BJ (cell line): ENCODE measurements at regions not wholly inside any gene's neighbourhood (a gene's known extent, or its start where the extent isn't known, plus 50 kb on each side); places are given as distances from the start of the nearest gene placed in this dataset.

ENCODE experiments used
- CTCF ChIA-PET: fragments of 350-600 bp; formaldehyde crosslinking; extraction: SDS; loops from one replicate; lab custom pipeline; 2021; ENCODE audit warnings: antibody characterized with exemption, inconsistent platforms; lab: Yijun Ruan, JAX
- POLR2A ChIA-PET: fragments of 300-600 bp; sonication (Branson Sonifier 250); formaldehyde crosslinking; extraction: SDS; loops from one replicate; lab custom pipeline; 2021; ENCODE audit warnings: antibody characterized with exemption; lab: Charles Lee
- DNase-seq: peaks from one replicate; pipeline ENCODE4 v3.0.0-alpha.2; 2011; ENCODE audit warnings: low read depth
- H3K27me3 ChIP-seq: 2 replicates; pipeline ENCODE4 v1.6.0; 2011; ENCODE audit warnings: low read length; ENCODE audit not compliant: control insufficient read depth, insufficient read depth
- H3K36me3 ChIP-seq: 2 replicates; pipeline ENCODE4 v1.5.1; 2011; ENCODE audit warnings: low read length; ENCODE audit not compliant: control insufficient read depth, insufficient read depth
- H3K4me3 ChIP-seq: 2 replicates; pipeline ENCODE4 v1.5.1; 2011; ENCODE audit warnings: low read depth, mild to moderate bottlenecking, control low read depth, low read length
- TF ChIP-seq, protein P1 (sequence below): IDR thresholded peaks from 2 replicates; pipeline ENCODE4 v1.5.1; 2011; ENCODE audit warnings: low read depth, mild to moderate bottlenecking, control low read depth, inconsistent platforms, low read length, moderate library complexity; ENCODE audit not compliant: insufficient read depth

- no peak for DNase-seq
- H3K36me3 ChIP-seq = no peaks in the 10 kb centered on the region
- TF ChIP-seq, protein P1, sequence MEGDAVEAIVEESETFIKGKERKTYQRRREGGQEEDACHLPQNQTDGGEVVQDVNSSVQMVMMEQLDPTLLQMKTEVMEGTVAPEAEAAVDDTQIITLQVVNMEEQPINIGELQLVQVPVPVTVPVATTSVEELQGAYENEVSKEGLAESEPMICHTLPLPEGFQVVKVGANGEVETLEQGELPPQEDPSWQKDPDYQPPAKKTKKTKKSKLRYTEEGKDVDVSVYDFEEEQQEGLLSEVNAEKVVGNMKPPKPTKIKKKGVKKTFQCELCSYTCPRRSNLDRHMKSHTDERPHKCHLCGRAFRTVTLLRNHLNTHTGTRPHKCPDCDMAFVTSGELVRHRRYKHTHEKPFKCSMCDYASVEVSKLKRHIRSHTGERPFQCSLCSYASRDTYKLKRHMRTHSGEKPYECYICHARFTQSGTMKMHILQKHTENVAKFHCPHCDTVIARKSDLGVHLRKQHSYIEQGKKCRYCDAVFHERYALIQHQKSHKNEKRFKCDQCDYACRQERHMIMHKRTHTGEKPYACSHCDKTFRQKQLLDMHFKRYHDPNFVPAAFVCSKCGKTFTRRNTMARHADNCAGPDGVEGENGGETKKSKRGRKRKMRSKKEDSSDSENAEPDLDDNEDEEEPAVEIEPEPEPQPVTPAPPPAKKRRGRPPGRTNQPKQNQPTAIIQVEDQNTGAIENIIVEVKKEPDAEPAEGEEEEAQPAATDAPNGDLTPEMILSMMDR = no peak
- H3K27me3 ChIP-seq = no peaks in the 10 kb centered on the region
- H3K4me3 ChIP-seq = no peak overlapping the region
- ChIA-PET CTCF (no interaction called here), POLR2A (no interaction called here)
These were observed 1265.5 kb downstream of the PCDH9 start for GRCh38 chr13:65964672-65965071.

DNA sequence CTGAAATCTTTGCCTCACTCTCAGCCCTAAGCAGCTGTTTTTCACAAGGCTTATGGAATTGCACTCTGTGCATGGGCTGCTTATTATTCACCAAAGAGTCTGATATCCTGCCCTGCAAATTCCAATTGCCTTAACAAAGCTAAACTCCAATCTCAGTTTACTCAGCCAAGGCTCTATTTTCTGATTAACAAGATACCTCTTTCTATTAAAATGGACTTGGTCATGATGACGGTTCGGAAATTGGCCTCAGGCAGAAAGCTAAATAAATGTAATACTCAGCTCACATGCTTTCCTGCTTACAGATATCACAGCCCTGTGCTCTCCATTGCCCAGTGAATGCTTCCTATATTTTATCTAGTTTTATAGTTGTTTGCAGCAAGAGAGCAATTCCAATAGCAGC lies 1270.8 kb downstream of the PCDH9 start:
- DNase-seq = peak; percentile 85
- POLR2A ChIA-PET = no interaction called here
- TF ChIP-seq, protein P1 = no peak

DNA sequence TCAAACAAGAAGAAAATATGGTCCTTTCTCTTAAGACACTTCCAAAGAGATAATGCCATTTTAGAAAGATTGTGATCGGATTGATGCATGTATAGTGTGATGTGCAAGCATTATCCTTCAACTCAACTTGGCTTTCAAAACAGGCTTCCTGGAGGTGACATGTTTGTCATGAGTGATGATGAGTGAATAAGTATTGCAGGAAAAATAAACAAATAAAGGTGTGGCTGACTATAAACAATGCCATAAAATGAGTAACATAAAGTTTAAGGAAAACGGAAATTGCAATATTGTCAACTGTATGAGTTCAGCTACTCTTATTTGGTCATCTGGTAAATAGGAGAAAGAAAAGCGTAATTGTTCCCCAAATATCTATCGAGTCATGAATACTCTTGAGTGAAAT lies 1283.7 kb downstream of the PCDH9 start:
- DNase-seq = no peak
- H3K36me3 ChIP-seq = no peaks in the 10 kb centered on the region
- H3K27me3 ChIP-seq = no peaks in the 10 kb centered on the region
- POLR2A ChIA-PET = no interaction called here
- CTCF ChIA-PET = no interaction called here
- no peak overlapping the region for H3K4me3 ChIP-seq
- TF ChIP-seq, protein P1 = no peak

More for the DNA sequence above, 1270.8 kb downstream of the PCDH9 start:
- CTCF ChIA-PET = interaction anchor here (0.8 to 1.3 kb wide), 2 partner anchors 27 to 47 kb away, joined by 3 to 4 read pairs; no protein-coding TSS in a partner anchor
- Histone ChIP-seq H3K4me3 (no peak overlapping the region), H3K36me3 (no peaks in the 10 kb centered on the region), H3K27me3 (no peaks in the 10 kb centered on the region)

- Histone ChIP-seq H3K27me3 (no peaks in the 10 kb centered on the region), H3K4me3 (no peak overlapping the region), H3K36me3 (no peaks in the 10 kb centered on the region)
- CTCF ChIA-PET = interaction anchor here (1.7 kb wide), 1 partner anchor 35 kb away, joined by 3 read pairs; no protein-coding TSS in a partner anchor
- TF ChIP-seq, protein P1 = no peak
- DNase-seq = no peak
- POLR2A ChIA-PET = no interaction called here
These were observed 1286.4 kb downstream of the PCDH9 start for GRCh38 chr13:65943708-65944107.

DNA sequence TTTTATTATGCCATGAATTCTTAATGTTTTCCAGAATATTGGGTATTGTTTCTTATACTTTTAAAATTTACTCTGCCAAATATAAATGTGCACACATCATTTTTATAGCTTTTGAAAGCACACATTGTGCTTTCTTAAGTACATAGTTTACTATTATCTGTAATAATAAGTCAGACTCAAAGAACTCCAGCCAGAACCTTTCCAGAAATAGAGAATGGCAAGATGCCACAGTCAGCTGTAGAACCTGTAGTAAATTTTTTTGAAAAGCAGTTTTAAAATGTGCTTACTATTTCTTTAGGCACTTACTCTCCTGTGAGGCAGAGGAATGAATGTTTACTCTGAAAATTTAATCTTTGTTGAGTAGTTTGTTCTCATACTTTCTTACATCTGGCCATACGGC lies 1287.1 kb downstream of the PCDH9 start:
- ChIA-PET CTCF (interaction anchor here (1.7 kb wide), 1 partner anchor 34 kb away, joined by 3 read pairs; no protein-coding TSS in a partner anchor), POLR2A (no interaction called here)
- TF ChIP-seq, protein P1 = no peak
- H3K4me3 ChIP-seq = no peak overlapping the region
- H3K36me3 ChIP-seq = no peaks in the 10 kb centered on the region
- no peak for DNase-seq
- H3K27me3 ChIP-seq = no peaks in the 10 kb centered on the region
